ENCODE measurements at regions not wholly inside any gene's neighbourhood (a gene's known extent, or its start where the extent isn't known, plus 50 kb on each side); places are given as distances from the start of the nearest gene placed in this dataset.

GRCh38 chr12:42780671-42781070, 191.1 kb upstream of the PRICKLE1 start:
- no peak for DNase-seq

DNA sequence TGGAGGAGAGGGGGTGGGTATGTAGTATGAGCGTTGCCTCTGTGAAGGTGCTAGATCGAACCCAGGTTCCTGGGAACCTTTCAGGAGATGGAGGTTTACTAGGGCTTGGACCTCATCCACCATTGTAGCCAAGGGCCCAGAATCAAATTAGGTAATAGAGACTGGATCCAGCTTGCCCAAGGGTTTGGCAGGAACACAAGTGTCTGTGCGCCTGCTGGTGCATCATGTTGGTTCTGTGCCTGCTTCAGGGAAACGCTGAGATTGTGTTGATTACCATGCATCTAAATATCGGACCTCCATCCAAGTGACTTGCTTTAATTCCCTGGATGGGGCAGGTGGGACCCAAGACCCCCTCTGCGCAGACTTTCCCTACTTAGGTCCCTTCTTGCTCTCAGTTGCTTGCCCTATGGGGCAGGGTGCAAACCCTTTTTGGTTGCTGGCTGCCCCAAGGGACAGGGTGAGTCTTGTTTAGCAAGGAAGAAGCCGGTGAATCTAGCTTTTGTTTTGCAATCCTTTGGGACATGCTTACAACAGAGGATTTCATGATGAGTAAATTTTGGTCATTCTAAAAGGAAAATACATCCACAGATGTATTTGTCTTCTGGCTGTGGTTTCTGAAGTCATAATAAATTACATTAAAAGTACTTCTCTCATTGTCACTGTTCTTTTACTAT, 189.8 kb upstream of the PRICKLE1 start:
- DNase-seq: no peak

GRCh38 chr12:42776396-42776795, 186.8 kb upstream of the PRICKLE1 start:
- DNase-seq: no peak

GRCh38 chr12:42774238-42774637, 184.7 kb upstream of the PRICKLE1 start:
- no peak for DNase-seq

GRCh38 chr12:42770261-42770660, 180.7 kb upstream of the PRICKLE1 start:
- DNase-seq: no peak

DNA sequence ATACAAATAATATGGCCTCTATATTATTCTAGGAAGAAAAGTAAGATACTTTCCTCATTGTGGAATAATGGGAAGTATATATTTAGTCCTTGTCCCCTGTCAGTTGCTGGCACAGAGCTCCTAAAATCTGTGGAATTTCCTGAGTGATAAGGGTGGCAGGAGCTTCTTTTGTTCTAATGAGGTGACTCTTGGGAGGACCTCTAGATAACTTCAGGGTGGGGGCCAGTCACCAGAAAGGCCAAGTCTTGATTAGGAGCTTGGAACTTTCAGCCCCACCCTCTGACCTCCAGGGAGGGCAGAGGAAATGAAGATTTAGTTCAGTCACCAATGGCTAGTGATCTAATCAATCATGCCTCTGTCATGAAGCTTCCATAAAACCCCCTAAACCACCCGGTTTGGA, 179.9 kb upstream of the PRICKLE1 start:
- no peak for DNase-seq

GRCh38 chr12:42767998-42768397, 178.5 kb upstream of the PRICKLE1 start:
- no peak for DNase-seq

GRCh38 chr12:42767326-42767954, 177.9 kb upstream of the PRICKLE1 start:
- DNase-seq: no peak

GRCh38 chr12:42766754-42767153, 177.2 kb upstream of the PRICKLE1 start:
- DNase-seq: no peak

DNA sequence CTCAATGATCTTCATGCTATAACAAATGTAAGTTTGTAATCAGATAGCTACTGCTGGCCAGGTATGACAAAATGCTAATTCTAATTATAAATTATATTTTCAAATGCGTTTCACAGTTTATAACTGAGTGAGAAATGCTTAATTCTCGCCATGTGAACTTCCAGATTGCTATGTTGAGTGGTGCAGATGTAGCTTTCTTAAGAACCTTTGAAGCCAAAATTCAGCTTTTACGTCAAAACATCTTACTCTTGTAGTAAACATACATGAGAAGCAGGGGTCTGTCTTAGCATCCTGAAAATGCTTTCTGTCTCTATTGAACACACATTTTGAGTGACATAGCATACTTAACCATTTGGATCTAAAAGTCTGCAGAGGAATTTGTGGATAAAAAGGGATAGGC, 176.5 kb upstream of the PRICKLE1 start:
- DNase-seq: no peak

DNA sequence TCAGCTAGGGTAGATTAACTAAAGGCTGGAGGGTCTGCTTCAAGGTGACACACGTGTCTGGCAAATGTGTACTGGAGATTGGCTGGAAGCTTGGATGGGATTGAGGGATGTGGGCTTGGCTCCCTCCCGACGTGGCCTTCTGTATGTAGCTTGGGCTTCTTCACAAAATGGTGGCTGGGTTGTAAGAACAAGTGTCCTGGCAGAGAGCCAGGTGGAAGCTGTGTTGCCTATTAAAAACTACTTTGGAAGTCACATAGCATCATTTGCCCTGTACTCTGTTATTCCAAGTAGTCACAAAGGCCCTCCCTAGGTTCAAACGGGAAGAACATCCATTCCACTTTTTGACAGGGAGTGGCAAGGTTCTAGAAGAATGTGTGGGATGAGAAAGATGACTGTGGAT, 174.1 kb upstream of the PRICKLE1 start:
- DNase-seq: no peak

DNA sequence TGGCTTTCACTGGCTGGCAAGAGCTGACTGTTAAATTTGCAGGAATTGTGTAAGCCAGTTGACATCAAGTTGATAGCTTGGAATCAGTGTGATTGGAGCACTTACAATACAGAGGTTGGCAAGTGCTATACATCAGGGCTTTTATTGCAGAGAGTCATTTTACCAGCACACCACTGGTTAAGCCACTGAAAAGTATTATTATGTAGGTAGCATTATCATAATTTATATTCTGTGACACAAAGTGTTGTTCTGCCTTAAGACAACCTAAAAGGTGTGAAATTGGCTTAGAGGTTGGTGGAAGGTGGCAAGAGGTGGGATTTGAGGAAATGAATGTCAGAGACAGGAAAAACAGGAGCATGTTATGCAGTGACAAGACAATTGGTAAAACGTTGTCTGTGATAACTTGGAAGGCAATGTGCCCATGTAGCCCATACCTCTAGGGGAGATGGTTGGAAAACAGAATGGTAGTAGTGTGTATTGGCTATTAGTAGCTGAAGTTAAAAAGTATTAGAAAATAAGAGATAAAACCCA, 172.9 kb upstream of the PRICKLE1 start:
- no peak for DNase-seq

DNA sequence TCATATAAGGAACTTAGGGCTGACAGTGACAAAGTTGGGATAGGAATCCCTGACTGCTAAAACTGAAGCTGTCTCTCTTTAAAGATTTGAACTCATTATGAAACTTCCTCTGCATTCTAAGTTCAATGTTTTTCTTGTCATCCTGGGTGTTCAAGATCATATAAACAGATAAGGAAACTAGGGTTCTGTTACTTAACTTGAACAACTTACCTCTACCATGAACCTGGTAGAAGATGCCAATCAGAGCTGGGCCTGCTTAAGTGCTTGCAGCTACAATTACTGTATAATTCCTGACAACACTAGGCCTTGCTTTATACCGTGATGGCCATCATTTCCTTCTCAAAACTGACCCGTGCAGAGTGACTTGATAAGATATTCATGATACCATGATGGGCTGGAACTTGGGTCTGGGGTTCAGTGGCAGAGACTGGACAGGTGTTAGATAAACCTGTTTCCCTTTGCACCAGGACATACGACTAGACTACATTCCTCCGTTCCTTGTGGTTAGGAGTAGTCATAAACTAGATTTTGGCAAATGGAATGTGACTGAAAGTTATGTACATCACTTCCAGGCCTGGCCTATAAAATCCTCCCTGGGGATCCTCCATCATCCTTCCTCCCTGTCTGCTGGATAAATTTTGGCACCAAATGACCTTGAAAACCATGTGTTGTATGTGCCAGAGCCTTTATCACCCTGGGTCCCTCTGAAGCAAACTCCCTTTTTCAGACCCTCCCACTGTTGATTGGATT, 172.2 kb upstream of the PRICKLE1 start:
- no peak for DNase-seq

DNA sequence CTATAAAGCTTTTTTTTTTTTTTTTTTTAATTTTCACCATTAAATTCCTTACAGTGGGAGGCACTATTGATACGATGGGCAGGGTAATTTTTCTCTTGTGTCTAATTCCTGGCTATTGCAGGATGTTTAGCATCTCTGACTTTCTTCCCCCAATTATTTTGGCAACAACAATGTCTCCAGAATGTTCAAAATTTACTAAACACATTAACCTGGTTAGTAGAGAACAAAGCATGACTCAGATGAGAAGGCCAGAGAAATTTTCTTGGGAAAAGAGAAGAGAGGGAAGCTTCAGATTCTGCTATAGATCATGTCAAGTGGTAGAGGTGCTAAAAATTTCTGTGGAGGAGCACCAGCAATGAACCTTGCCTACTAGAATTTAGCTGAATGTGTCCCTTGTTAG, 171.5 kb upstream of the PRICKLE1 start:
- DNase-seq: no peak

DNA sequence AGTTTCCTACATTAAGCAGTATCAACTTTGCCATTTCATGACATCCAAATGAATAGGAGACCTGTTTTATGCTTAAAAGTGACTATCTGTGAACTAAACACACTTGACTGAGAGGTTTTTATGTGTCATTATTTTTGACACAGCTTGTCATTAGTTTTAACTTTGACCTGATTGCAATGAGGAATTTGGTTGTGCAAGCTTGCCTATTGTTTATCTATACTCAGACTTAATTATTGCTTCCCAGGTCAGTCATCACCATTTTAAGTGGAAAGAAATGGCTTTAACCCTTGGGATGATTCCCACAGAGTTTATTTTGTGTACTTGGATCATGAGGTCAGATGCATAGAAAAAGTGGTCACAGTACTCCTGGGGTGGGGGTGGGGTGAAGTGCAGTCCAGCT, 171.0 kb upstream of the PRICKLE1 start:
- DNase-seq: no peak

- DNase-seq: no peak
These were observed 170.2 kb upstream of the PRICKLE1 start for GRCh38 chr12:42759622-42760273.

GRCh38 chr12:42758806-42759205, 169.3 kb upstream of the PRICKLE1 start:
- DNase-seq: no peak

DNA sequence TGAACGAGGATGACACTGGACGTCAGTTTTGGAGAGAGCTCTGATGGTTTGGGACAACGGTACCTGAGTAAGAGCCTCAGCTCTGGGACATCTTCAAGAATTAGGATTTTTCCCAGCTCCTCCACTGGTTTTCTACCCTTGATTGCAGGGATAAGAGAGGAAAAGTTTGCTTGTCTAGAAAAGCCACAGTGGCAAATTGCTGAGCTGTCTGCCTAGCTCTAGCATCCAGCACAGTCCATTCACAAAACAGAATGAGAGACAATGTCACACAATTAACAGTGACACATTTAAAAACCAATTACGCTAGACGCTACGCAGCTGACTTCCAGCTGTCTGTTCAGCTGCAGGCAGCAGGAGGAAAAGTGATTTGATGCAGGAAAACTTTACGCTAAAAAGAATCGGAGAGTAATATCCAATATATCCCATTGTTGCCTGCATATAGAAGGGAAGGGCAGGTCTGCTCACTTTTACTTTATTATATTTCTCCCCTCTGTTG, 168.1 kb upstream of the PRICKLE1 start:
- no peak for DNase-seq

GRCh38 chr12:42756841-42757623, 167.5 kb upstream of the PRICKLE1 start:
- DNase-seq: no peak

- no peak for DNase-seq
These were observed 160.8 kb upstream of the PRICKLE1 start for GRCh38 chr12:42750356-42750755.

GRCh38 chr12:42749239-42749638, 159.7 kb upstream of the PRICKLE1 start:
- no peak for DNase-seq

DNA sequence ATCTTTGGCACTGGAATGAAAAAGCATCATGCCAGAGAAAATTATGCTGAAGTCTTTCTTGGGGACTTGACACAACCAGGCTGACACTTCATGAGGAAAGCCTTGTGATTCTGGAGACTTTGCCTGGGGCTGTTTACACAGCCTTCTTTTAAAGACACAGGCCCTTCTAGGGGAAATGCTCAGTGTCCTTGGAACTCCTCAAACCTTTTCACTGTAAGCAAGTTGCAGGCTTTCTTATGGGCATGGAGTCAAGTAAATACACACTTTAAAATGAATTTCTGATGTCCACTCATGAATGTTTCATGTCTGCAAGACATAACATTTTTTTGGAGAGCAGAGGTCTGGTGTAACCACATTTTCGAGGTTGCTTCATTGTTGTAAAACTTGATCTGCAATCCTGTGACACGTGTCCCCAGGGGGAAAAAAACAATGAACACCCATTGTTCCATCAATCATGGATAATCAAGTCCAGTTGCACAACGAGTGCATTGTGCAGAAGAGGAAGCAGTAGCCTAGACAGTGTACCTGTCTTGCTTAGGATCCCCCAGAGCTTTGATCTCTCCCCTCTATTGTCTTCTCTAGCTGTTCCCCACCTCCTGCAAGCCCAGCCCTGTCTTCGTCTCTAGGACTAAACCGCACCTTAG, 155.1 kb upstream of the PRICKLE1 start:
- DNase-seq: no peak

Measured in inflammatory macrophage treated with lipopolysaccharide for 1 hour (primary cell).